Left lung (tissue), 4 donors: ENCODE measurements at regions not wholly inside any gene's neighbourhood (a gene's known extent, or its start where the extent isn't known, plus 50 kb on each side); places are given as distances from the start of the nearest gene placed in this dataset.

Experiments
- ATAC-seq: fragments of 200-7000 bp; cut with Tn5 transposase; one replicate; pipeline ENCODE4 v1.9.1; 2020; ENCODE audit warnings: moderate library complexity
- DNase-seq, 4 donors: peaks; one replicate each; pipeline ENCODE4 v3.0.0-alpha.2; 2013 to 2020
- H3K27ac ChIP-seq, 2 donors: fragments of 200-600 bp; sonication (generic) in 1 of 2; one replicate each; pipeline versions ENCODE4 v1.5.0 to v1.8.0; 2020 to 2021
- H3K27me3 ChIP-seq, 2 donors: fragments of 200-600 bp; sonication (generic) in 1 of 2; one replicate each; pipeline versions ENCODE4 v1.5.0 to v1.8.0; 2020 to 2021
- H3K36me3 ChIP-seq, 2 donors: fragments of 200-600 bp; sonication (generic) in 1 of 2; one replicate each; pipeline versions ENCODE4 v1.5.0 to v1.8.0; 2020 to 2021
- H3K4me1 ChIP-seq, 2 donors: fragments of 200-600 bp; one replicate each; pipeline ENCODE4 v1.8.0; 2021
- H3K4me3 ChIP-seq, 2 donors: fragments of 200-600 bp; sonication (generic) in 1 of 2; one replicate each; pipeline versions ENCODE4 v1.5.0 to v1.8.0; 2020 to 2021; ENCODE audit warnings: mild to moderate bottlenecking in 1 of 2
- H3K9me3 ChIP-seq, 2 donors: fragments of 200-600 bp; sonication (generic) in 1 of 2; one replicate each; pipeline versions ENCODE4 v1.5.0 to v1.8.0; 2020 to 2021
- CTCF ChIP-seq, 2 donors: fragments of 200-600 bp; sonication (generic) in 1 of 2; IDR thresholded peaks; one replicate each; pipeline versions ENCODE4 v1.5.0 to v1.8.0; 2021; ENCODE audit warnings: antibody characterized with exemption in 2 of 2
- intact Hi-C, 2 donors: fragments of 100-400 bp; cut with DNase I; formaldehyde crosslinking; loops; one replicate each; pipeline versions ENCODE4 v1.11.2 to v1.14.2; 2022
- donor health status: DM: no; HTN: yes; CAD: no.
- donor health status: DM: no; HTN: no; CAD: no.

GRCh38 chr10:64219271-64220025 lies 698.2 kb downstream of the REEP3 start:
- H3K27me3 ChIP-seq: no peaks in the 10 kb centered on the region
- DNase-seq (no peak), ATAC-seq (no peak)
- intact Hi-C loops: no loop called here
- no peak overlapping the region for H3K4me3 ChIP-seq
- H3K27ac ChIP-seq: no peak overlapping the region
- TF ChIP-seq CTCF (IDR thresholded peaks at IDR 0.05): no peak
- peaks cover 0 to 15% of the 10 kb centered on the region in 2 donors for H3K9me3 ChIP-seq
- no peaks in the 10 kb centered on the region for H3K36me3 ChIP-seq
- no peaks in the 10 kb centered on the region for H3K4me1 ChIP-seq

- no peak for DNase-seq
- no peaks in the 10 kb centered on the region for H3K27me3 ChIP-seq
- H3K27ac ChIP-seq: no peak overlapping the region
- H3K36me3 ChIP-seq: no peaks in the 10 kb centered on the region
- intact Hi-C loops: no loop called here
- ATAC-seq: no peak
- TF ChIP-seq CTCF (IDR thresholded peaks at IDR 0.05): no peak
- peaks cover 0 to 9% of the 10 kb centered on the region in 2 donors for H3K9me3 ChIP-seq
- no peaks in the 10 kb centered on the region for H3K4me1 ChIP-seq
- no peak overlapping the region for H3K4me3 ChIP-seq
These were observed 713.3 kb downstream of the REEP3 start for GRCh38 chr10:64234489-64234888.

GRCh38 chr10:64257704-64258103 lies 736.5 kb downstream of the REEP3 start:
- Histone ChIP-seq H3K4me1 (no peaks in the 10 kb centered on the region), H3K27ac (no peak overlapping the region), H3K9me3 (no peaks in the 10 kb centered on the region), H3K4me3 (no peak overlapping the region), H3K27me3 (no peaks in the 10 kb centered on the region), H3K36me3 (no peaks in the 10 kb centered on the region)
- ATAC-seq: no peak
- intact Hi-C loops: no loop called here
- TF ChIP-seq CTCF (IDR thresholded peaks at IDR 0.05): no peak
- no peak for DNase-seq

- Histone ChIP-seq H3K27me3 (no peaks in the 10 kb centered on the region), H3K36me3 (no peaks in the 10 kb centered on the region), H3K4me3 (no peak overlapping the region), H3K27ac (no peak overlapping the region), H3K9me3 (no peaks in the 10 kb centered on the region), H3K4me1 (no peaks in the 10 kb centered on the region)
- DNase-seq: no peak
- no peak for TF ChIP-seq CTCF (IDR thresholded peaks at IDR 0.05)
- ATAC-seq: no peak
- intact Hi-C loops: no loop called here
These were observed 739.9 kb downstream of the REEP3 start for GRCh38 chr10:64261092-64261491.

- H3K4me3 ChIP-seq: no peak overlapping the region
- no peaks in the 10 kb centered on the region for H3K9me3 ChIP-seq
- no peaks in the 10 kb centered on the region for H3K36me3 ChIP-seq
- no peak for DNase-seq
- no peak for ATAC-seq
- H3K4me1 ChIP-seq: no peaks in the 10 kb centered on the region
- H3K27ac ChIP-seq: no peak overlapping the region
- intact Hi-C loops: no loop called here
- no peak for TF ChIP-seq CTCF (IDR thresholded peaks at IDR 0.05)
- H3K27me3 ChIP-seq: no peaks in the 10 kb centered on the region
These were observed 740.5 kb downstream of the REEP3 start for GRCh38 chr10:64261676-64262075.
